Small intestine (tissue), 7 donors: ENCODE measurements at regions not wholly inside any gene's neighbourhood (a gene's known extent, or its start where the extent isn't known, plus 50 kb on each side); places are given as distances from the start of the nearest gene placed in this dataset.

ENCODE experiments used
- DNase-seq, 2 donors: peaks; one replicate each; pipeline versions ENCODE4 v3.0.0 to v3.0.0-alpha.2; 2013
- FAIRE-seq: peaks from 2 replicates; lab custom pipeline; 2012; peaks lifted over from hg19 to GRCh38; lab: Jason Lieb, UNC
- H3K27ac ChIP-seq, 3 donors: one replicate each; pipeline ENCODE4 v1.5.1; 2013; ENCODE audit warnings: low read length in 2 of 3, mild to moderate bottlenecking in 2 of 3, control low read depth in 1 of 3, inconsistent platforms in 1 of 3, low read depth in 1 of 3, moderate library complexity in 1 of 3
- H3K27me3 ChIP-seq, 3 donors: one replicate each; pipeline ENCODE4 v1.6.1; 2013; ENCODE audit warnings: low read length in 3 of 3, inconsistent platforms in 1 of 3; ENCODE audit not compliant: control insufficient read depth in 3 of 3, insufficient read depth in 3 of 3
- H3K36me3 ChIP-seq, 3 donors: one replicate each; pipeline ENCODE4 v1.6.1; 2013; ENCODE audit warnings: low read length in 3 of 3, inconsistent platforms in 1 of 3, low read depth in 1 of 3, mild to moderate bottlenecking in 1 of 3, moderate library complexity in 1 of 3; ENCODE audit not compliant: control insufficient read depth in 3 of 3, insufficient read depth in 2 of 3
- H3K4me1 ChIP-seq, 3 donors: one replicate each; pipeline ENCODE4 v1.6.1; 2013; ENCODE audit warnings: low read length in 2 of 3, inconsistent platforms in 1 of 3, low read depth in 1 of 3, mild to moderate bottlenecking in 1 of 3, moderate library complexity in 1 of 3; ENCODE audit not compliant: control insufficient read depth in 3 of 3, insufficient read depth in 2 of 3
- H3K4me3 ChIP-seq, 3 donors: one replicate each; pipeline ENCODE4 v1.5.1; 2013; ENCODE audit warnings: low read length in 3 of 3, control low read depth in 1 of 3, inconsistent platforms in 1 of 3, low read depth in 1 of 3, mild to moderate bottlenecking in 1 of 3, moderate library complexity in 1 of 3
- H3K9me3 ChIP-seq, 2 donors: one replicate each; pipeline ENCODE4 v1.6.1; 2013; ENCODE audit warnings: low read depth in 1 of 2, low read length in 1 of 2; ENCODE audit not compliant: control insufficient read depth in 2 of 2, insufficient read depth in 1 of 2
- WGBS, 3 donors: extraction: QIAGEN DNeasy Blood & Tissue Kit; methylation state at CpG; one replicate each; pipeline ENCODE4 v1.1.7; 2013; 5-methylcytosine and 5-hydroxymethylcytosine counted together
- donor health status: healthy with polysubstance abuse.
- donor health status: control.
- donor health status: control.
- donor health status: Bipolar disorder and iron deficiency.
- donor health status: healthy.

DNA sequence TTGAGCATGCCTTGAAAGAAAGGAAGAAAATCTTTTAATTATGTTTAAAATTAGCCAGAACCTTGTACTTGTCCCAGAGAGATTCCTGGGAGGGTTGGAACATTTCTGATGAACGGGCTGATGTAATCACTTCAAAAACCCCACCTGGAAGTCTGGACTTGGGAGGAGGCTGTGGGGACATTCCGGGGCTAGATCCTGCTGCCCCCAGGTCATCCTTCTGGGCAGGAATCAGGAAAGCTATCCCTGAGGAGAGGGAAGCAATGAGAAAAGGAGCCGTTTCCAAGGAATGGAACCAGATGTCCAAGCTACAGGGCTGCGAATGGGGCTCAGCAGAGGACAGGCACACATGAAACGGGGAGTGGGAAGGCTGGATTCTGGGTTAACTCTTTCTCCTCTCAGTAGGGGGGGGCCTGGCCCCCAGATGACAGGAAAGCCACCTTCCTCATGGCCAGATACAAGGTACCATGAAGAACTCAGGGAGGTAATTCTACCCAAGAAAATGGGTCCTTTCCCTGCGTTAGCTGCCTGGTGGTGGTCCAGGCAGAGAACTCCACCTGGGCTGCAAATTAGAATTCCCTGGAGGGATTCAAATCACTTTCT lies 280.1 kb downstream of the TCF7L2 start:
- no peak overlapping the region for H3K27ac ChIP-seq
- H3K4me3 ChIP-seq = no peak overlapping the region
- no peaks in the 10 kb centered on the region for H3K4me1 ChIP-seq
- WGBS, 3 donors = 55 to 69% (median 58%) methylated on average over 6 of the region's 6 CpGs
- no peaks in the 10 kb centered on the region for H3K36me3 ChIP-seq
- DNase-seq (no peak), FAIRE-seq (no peak)
- H3K27me3 ChIP-seq = no peaks in the 10 kb centered on the region
- no peaks in the 10 kb centered on the region for H3K9me3 ChIP-seq

DNA sequence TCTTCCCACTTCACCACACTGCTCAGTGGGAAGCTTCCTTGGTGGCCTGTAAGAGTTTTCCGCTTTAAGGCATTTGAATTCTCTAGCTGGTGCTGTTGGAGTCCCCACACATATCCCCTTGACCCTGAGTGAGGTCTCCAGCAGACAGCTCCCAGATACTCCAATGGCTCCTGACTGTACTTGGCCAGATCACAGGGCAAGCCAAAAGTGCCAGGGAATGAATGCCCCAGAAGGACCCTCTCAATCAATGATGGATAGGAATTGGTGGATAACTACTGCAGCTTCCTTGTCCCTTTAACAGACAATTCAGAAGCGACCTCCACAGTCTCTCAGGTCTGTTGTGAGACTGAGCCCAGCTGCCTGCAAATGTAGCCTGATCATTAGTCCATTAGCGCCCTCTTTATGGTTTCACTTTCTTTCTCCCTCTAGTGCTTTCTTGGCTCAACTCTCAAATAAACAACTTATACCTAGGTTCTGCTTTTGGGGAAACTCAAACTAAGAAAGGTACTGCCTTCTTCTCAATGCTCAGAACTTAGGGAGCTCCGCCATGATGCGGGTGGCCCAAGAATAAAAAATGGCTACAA lies 283.0 kb downstream of the TCF7L2 start:
- Histone ChIP-seq H3K4me3 (no peak overlapping the region), H3K27me3 (no peaks in the 10 kb centered on the region), H3K36me3 (no peaks in the 10 kb centered on the region), H3K4me1 (no peaks in the 10 kb centered on the region), H3K27ac (no peak overlapping the region), H3K9me3 (no peaks in the 10 kb centered on the region)
- FAIRE-seq (no peak), DNase-seq (peak; percentile 50 to 57)
- 65 to 69% (median 68%) methylated on average over 5 of the region's 5 CpGs for WGBS, 3 donors

DNA sequence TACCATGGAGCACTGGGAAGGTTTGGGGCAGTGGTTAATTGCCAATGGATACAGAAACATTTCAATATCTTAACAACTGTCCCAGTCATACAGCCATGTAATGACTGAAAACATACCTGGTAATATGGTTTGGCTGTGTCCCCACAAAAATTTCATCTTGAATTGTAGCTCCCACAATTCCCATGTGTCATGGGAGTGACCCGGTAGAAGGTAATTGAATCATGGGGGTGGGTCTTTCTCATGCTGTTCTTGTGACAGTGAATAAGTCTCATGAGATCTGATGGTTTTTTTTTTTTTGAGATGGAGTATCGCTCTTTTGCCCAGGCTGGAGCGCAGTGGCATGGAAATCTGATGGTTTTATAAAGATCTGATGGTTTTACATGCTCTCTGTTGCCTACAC lies 284.4 kb downstream of the TCF7L2 start:
- Histone ChIP-seq H3K36me3 (no peaks in the 10 kb centered on the region), H3K4me3 (no peak overlapping the region), H3K27ac (no peak overlapping the region), H3K27me3 (no peaks in the 10 kb centered on the region), H3K4me1 (no peaks in the 10 kb centered on the region), H3K9me3 (no peaks in the 10 kb centered on the region)
- 88 to 96% (median 91%) methylated on average over 3 of the region's 3 CpGs for WGBS, 3 donors
- FAIRE-seq (no peak), DNase-seq (no peak)

DNA sequence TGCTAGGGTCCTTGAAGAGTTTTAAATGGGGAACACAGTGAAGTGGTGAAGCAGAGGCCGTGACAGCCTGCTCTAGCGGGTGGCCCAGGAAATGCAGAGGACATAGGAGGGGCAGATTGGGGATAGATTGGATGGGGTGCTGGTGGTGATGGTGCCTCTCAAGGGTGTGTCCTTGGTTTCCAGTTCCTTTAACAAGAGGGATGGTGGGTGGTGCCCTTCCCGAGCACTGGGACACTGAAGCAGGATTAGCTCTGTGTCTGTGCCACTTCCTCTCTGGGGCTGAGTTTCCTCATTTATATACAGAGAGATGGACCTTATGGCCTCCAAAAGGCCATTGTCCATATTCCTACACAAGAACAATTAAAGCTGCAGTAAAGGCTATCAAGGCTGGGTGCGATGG lies 285.5 kb downstream of the TCF7L2 start:
- 92 to 97% (median 94%) methylated on average over 4 of the region's 4 CpGs for WGBS, 3 donors
- no peak for DNase-seq
- H3K4me3 ChIP-seq = no peak overlapping the region
- H3K27ac ChIP-seq = no peak overlapping the region
- H3K9me3 ChIP-seq = no peaks in the 10 kb centered on the region
- no peaks in the 10 kb centered on the region for H3K36me3 ChIP-seq
- no peak for FAIRE-seq
- H3K4me1 ChIP-seq = no peaks in the 10 kb centered on the region
- no peaks in the 10 kb centered on the region for H3K27me3 ChIP-seq

DNA sequence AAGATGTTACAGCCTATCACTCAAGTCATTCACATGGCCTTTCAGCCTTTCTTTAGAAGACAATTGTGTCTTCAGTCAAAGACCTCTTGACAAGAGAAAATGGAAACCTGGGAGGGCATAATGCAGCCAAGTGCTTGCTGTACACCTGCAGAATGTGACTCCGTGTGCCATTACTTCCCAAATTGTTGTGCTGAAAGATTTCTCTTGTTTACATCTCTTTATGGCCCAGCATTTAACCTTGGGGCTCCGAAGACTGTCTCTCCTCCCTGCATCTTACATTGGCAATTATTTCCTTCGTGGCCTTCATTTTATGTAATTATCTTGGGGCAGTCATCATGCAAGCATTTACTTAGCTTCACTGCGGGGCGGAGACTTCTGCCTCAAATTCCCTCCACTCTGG lies 287.0 kb downstream of the TCF7L2 start:
- Histone ChIP-seq H3K9me3 (no peaks in the 10 kb centered on the region), H3K36me3 (no peaks in the 10 kb centered on the region), H3K27me3 (no peaks in the 10 kb centered on the region), H3K27ac (no peak overlapping the region), H3K4me3 (no peak overlapping the region), H3K4me1 (no peaks in the 10 kb centered on the region)
- FAIRE-seq (no peak), DNase-seq (no peak)
- 85 to 94% (median 90%) methylated on average over 5 of the region's 5 CpGs for WGBS, 3 donors

DNA sequence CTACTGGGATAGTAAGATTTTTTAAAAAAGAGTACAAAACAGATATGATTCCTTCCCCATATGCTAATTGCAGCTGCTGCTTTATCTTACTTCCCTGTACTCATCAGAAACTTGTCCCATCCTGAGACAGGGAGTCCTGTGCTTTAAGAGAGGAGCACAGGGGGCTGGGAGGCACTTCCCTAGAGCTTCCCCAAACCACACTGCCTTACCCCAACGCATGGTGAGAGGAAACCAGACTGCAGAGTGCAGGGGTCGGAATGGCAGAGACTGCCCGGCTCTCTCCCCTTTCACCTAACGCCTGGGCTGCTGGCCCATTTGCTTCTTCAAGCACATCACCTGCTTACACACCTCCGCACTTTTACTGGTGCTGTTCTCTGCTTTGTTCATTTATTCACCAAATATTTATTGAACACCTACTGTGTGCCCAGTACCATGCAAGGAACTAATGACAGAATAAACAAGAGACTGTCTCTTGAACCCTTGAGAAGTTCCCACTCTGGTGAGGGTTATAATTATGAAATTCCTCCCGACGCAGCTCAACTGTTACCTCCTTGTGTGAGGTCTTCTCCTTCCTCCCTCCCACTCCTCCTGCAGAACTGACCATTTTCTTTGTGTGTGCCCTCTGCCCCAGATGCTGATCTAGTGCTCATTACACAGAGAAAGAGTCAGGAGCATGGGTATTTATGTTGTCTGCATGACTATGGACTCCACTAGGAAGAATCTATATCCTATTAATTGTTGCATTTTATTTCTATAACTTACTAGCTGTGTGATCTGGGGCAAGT lies 289.7 kb downstream of the TCF7L2 start:
- FAIRE-seq = no peak
- no peak overlapping the region for H3K4me3 ChIP-seq

DNA sequence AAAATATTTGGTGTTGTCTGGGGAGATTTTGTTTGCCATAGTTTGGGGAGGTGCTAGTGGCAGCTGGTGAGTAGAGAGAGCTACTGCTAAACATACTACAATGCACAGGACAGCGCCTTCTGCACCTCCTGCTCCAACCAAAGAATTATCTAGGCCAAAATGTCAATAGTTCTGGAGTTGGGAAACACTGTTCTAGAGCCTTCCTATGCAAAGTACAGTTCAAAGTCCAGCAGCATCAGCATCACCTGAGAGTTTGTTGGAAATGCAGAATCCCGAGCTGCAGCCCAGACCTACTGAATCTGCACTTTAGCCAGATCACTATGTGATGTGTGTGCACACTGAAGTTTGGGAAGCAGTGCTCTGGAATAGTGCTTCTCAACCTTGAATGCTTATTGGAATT lies 290.7 kb downstream of the TCF7L2 start:
- Histone ChIP-seq H3K27me3 (peaks cover 0 to 2% (median 0%) of the 10 kb centered on the region in 3 donors), H3K4me1 (no peaks in the 10 kb centered on the region), H3K9me3 (no peaks in the 10 kb centered on the region), H3K27ac (no peak overlapping the region), H3K36me3 (no peaks in the 10 kb centered on the region), H3K4me3 (no peak overlapping the region)
- FAIRE-seq = no peak
- no peak for DNase-seq
- 64 to 85% (median 65%) methylated on average over 2 of the region's 2 CpGs for WGBS, 3 donors

More for the DNA sequence above, 289.7 kb downstream of the TCF7L2 start:
- Histone ChIP-seq H3K27ac (no peak overlapping the region), H3K27me3 (peaks cover 0 to 2% (median 0%) of the 10 kb centered on the region in 3 donors), H3K36me3 (no peaks in the 10 kb centered on the region), H3K4me1 (no peaks in the 10 kb centered on the region), H3K9me3 (no peaks in the 10 kb centered on the region)
- WGBS, 3 donors = 72 to 83% (median 78%) methylated on average over 7 of the region's 7 CpGs
- DNase-seq = no peak

DNA sequence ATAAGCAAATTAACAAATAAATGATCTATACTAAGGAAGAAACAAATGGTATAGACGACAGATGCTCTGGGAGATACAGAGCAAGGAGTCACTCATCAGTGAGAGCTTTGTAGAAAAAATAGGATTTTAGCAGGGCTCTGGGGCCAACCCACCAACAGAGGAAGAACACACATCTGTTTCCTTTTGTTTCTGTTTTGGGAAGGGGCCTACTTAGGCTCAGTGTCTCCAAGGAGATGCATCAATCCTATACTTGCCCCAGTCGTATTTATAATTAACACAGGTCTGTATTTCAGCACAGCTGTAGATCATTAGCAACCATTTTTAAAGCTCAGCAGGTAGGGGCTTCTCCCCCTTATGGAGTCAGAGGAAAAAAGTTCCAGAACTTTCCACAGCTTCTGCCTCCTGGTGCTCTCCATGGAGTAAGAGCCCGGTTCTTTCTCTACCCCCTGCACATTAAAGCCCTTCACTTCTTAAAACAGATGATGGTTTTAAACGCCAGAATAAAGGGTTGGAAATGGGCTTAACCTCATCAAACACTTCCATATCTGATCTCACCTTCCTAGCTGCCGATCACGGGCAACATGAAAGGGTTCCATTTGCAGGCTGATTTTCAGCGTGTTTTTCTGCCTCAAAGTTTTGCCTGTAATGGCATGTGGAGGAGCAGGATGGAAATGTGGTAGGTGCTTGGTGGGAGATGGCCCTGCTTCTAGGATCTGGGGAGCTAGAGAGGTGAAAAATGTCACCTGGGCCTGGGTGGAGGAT lies 291.7 kb downstream of the TCF7L2 start:
- WGBS, 3 donors = 61 to 80% (median 70%) methylated on average over 7 of the region's 7 CpGs
- DNase-seq (no peak), FAIRE-seq (no peak)
- peaks cover 0 to 2% (median 0%) of the 10 kb centered on the region in 3 donors for H3K27me3 ChIP-seq
- no peaks in the 10 kb centered on the region for H3K36me3 ChIP-seq
- no peak overlapping the region for H3K4me3 ChIP-seq
- no peaks in the 10 kb centered on the region for H3K9me3 ChIP-seq
- no peak overlapping the region for H3K27ac ChIP-seq
- no peaks in the 10 kb centered on the region for H3K4me1 ChIP-seq
